Ecto neural progenitor cell (in vitro differentiated cells): ENCODE measurements at regions not wholly inside any gene's neighbourhood (a gene's known extent, or its start where the extent isn't known, plus 50 kb on each side); places are given as distances from the start of the nearest gene placed in this dataset.

ENCODE experiments used
- DNase-seq: peaks from one replicate; pipeline ENCODE4 v3.0.0-alpha.2; 2018; ENCODE audit warnings: low spot score

DNA sequence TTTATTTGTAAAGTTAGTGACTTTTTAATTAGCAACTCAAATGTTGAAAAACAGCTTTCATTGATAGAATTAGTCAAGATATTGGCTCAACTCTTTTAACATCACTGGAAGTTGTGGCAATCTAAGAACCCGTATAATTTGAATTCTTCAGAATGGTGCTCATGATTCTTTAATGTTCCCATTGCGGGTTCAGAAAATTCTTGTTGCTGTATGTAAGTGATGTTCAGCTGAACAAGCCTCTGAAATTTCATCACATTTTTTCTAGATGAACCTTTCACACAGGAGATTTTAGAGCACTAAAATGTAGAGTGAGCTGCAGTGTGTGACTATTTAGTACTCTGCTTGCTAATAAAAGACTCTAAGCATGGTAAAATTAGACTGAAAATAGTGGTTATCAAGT, 1317.7 kb downstream of the FSTL5 start:
- no peak for DNase-seq

DNA sequence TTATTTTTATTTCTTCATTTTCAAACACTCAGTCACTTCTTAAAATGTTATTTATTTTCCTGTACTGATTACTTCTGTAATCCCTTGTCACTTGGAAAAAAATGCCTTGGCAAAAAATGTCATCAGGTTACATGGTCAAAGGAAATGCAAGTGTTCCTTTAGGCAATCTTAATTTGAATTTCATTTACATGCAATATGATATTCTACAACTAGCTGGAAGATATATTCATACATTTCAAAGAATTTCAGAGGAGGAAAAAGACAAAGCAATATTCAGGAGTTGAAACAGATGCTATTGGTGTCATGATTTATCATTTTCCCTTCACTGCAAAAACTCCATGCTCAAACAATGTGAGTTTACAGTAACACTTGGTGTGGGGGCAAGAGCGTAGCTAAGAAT, 1316.6 kb downstream of the FSTL5 start:
- no peak for DNase-seq

DNA sequence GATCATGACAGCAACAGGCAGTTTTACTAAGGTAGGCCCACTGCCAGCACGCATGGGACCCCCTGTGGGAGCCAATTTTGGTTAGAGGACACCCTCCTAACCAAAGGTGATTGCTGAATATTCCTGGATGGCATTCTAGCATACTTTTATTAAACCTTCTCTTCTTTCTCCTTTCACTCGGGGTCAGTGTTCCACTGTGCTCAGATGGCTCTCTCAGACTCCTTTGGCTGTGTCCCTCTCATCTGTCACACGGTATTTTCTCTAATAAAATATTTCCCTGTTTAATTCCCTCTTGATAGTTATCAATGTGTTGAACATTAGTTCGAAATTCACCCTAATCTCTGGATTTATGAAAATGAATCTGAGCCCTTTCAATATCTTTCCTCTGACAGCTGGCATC, 1315.3 kb downstream of the FSTL5 start:
- no peak for DNase-seq

DNA sequence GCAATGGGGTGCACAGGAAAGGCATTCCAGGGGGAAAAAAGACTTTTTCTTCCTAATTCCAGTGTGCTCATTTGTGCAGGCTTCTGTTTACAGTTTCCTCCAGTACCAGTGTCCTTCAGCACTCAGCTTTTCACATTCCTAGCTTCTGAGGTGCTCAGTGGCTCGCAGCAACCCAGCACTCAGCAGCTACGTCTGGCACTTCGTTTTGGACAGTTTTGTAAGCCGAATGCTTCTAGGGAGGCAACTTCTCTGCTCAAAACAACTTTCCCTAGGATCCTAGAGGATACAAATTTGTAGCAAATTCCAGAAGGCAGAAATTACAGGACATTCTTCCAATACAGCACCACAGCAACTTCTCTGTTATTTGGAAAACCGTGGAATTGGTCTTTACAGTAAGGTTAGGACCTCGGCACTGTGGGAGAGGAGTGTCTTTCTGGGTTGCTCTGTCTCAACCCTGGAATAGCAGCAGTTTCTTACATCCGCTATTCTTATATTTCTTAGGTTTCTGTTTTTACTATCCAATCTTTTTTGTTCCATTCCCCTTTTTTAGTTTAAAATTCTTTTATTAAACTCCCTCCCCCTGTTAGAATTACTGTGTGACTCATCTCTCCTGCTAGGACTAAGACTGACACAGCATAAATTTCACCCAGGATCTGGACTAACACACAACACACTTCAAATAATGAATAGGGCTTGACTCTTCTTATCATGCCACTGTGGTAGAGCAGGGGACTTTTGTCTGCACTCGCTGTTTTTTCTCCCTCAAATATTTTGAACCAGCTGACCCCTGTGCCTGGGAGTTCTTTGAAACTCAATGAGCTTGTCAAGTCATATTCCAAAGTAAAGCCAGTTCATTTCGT, 1314.7 kb downstream of the FSTL5 start:
- no peak for DNase-seq

DNA sequence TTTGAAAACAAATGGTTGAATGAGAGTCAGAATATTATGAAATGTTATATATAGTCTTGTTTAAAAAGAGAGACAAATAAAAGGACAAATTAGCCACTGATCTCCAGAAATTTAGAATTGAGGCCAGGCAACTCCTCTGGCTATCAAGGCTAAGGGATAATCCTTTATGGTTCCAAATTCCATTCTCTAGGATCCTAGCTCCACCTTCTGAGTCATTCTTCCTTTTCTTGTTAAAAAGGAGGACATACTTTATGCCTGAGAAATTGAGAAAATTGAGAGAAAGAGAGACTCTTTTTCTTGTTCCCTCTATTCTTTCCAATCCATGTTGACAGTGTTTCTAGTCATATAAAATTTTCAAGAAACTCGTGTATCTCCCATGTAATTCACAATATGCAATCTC, 1299.5 kb downstream of the FSTL5 start:
- DNase-seq = no peak

GRCh38 chr4:160869899-160870298, 1293.9 kb downstream of the FSTL5 start:
- no peak for DNase-seq

- no peak for DNase-seq
These were observed 1291.3 kb downstream of the FSTL5 start for GRCh38 chr4:160872491-160872890.

- no peak for DNase-seq
These were observed 1286.6 kb downstream of the FSTL5 start for GRCh38 chr4:160877087-160877790.

- no peak for DNase-seq
These were observed 1283.6 kb downstream of the FSTL5 start for GRCh38 chr4:160880180-160880579.

DNA sequence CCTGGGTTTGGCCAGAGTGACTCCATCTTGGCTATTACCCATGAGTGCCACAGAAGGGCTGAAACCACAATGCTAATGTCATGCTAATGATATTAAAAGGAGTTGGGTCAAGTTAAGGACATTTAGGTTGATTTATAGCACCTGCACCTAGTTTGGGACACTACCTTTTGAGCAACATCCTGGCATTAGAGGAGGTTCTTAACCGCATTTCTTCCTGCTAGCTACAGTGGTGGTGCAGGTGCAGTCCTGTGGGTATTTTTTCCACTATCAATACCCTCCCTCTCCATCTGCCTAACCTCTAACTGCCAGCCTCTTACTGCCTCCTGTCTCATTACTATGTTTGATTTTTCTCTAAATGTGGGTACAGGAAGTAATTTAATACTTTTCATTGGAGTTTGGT, 1276.1 kb downstream of the FSTL5 start:
- no peak for DNase-seq

- no peak for DNase-seq
These were observed 1269.7 kb downstream of the FSTL5 start for GRCh38 chr4:160894128-160894527.

- DNase-seq = no peak
These were observed 1269.0 kb downstream of the FSTL5 start for GRCh38 chr4:160894809-160895208.

DNA sequence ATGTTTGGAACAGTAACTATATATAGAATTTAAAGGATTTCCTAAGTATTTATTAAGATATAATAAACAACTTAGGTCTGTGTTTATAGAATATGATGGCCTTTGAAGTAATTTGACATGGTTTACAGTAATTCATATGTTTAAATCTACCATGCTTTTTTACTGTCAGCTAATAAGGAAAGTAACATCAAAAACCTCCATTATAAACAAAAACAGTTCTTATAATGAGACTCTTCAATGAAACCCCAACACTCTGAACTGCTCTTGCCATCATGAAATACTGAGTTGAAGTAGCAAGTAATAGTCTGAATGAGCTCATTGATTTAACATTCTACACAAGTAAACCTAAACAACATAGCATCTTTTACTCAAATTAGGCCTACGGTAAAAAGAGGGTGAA, 1236.5 kb downstream of the FSTL5 start:
- no peak for DNase-seq

GRCh38 chr4:160928482-160928881, 1235.3 kb downstream of the FSTL5 start:
- no peak for DNase-seq

GRCh38 chr4:160947653-160948052, 1216.1 kb downstream of the FSTL5 start:
- DNase-seq = no peak

DNA sequence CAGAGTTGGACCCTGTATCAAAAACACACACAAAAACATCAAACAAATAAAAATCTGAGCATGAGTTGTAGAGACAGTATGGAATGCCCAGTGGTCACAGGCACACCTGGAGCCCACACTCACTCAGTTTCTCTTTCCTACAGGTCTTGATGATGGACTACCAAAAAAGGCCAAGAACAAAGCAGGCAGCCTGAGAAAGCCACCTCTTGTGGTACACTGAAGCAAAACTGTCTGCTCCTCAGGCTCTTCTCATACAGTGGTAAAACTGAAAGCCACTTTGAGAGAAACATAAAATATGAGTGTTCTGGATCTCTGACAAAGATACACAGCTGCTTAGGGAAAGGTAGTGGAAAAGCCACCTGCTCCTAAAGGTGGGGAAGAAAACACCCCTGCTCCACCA, 1206.9 kb downstream of the FSTL5 start:
- DNase-seq = no peak

- no peak for DNase-seq
These were observed 1193.9 kb downstream of the FSTL5 start for GRCh38 chr4:160969925-160970324.

GRCh38 chr4:160980091-160980490, 1183.7 kb downstream of the FSTL5 start:
- DNase-seq = no peak

GRCh38 chr4:160981083-160981482, 1182.7 kb downstream of the FSTL5 start:
- no peak for DNase-seq

GRCh38 chr4:160983035-160983434, 1180.8 kb downstream of the FSTL5 start:
- no peak for DNase-seq

DNA sequence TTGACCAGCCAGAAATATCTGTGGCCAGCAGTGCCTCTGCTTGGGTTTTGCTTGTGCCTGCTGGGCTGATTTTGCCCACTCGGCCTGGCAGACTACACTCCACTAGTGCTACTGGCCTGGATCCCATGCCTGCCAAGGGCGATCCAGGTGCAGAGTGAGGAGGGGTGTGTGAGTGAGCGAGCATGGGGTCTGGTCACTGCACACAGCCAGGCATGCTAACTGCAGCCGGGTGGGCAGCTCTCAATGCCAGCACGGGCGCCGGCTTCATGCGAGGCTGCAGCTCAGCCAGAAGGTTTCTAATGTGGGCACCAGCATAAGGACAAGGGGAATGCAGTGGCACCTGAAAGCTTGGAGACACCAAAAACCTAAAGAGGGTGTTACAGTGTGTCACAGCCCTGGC, 1161.4 kb downstream of the FSTL5 start:
- DNase-seq = no peak

DNA sequence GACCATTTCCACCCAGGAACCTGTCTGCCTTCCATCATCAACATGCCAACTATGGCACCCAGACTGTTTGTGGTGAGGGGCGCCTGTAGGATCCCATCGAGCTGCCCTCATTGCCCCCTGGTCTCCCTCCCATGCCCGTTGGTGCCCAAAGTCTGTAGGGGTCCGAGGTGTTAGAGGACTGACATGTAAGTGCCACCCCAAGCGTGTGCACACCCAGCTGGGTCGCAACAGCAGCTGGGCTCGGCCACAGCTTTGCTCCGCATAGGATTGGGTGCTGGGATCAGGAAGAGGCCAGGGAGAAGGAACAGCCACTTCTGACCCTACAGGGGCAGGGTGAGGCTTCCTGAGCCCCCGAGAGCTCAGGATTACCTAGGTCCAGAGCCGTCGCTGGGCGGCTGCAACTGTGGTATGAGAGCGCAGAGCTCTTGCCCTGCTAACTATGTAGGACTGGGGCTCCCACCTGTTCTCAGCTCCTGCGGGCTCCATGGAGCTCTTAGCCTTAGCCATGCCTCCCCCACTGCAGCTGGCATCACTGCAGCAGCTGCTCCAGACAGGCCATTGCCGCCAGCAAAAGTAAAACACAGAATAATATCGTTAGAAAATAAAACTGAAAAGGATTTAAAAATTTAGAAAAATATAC, 1160.3 kb downstream of the FSTL5 start:
- DNase-seq = no peak

GRCh38 chr4:161005746-161006145, 1158.1 kb downstream of the FSTL5 start:
- no peak for DNase-seq
